ENCODE measurements at regions not wholly inside any gene's neighbourhood (a gene's known extent, or its start where the extent isn't known, plus 50 kb on each side); places are given as distances from the start of the nearest gene placed in this dataset.

- TF ChIP-seq CTCF (IDR thresholded peaks at IDR 0.05; ENCODE audit: poor library complexity) = no peak
- no peak for TF ChIP-seq EZH2 (IDR thresholded peaks at IDR 0.05; ENCODE audit: borderline replicate concordance)
These were observed 323.3 kb upstream of the TLE3 start for GRCh38 chr15:70420948-70421482.

All from hepatocyte (in vitro differentiated cells).